KG1 (cell line): ENCODE measurements at regions not wholly inside any gene's neighbourhood (a gene's known extent, or its start where the extent isn't known, plus 50 kb on each side); places are given as distances from the start of the nearest gene placed in this dataset.

Source experiments
- DNase-seq: peaks from one replicate; lab custom pipeline; 2025; lab: John Stamatoyannopoulos, UW

GRCh38 chr6:81814370-81815076 is 62.0 kb upstream of the TENT5A start:
- no peak for DNase-seq

GRCh38 chr6:81813305-81813704 is 60.8 kb upstream of the TENT5A start:
- DNase-seq: no peak

- peak; percentile 42 for DNase-seq
Observed at GRCh38 chr6:81812401-81812800, 59.9 kb upstream of the TENT5A start.

- DNase-seq: peak; percentile 58
Observed at GRCh38 chr6:81808851-81809570, 56.5 kb upstream of the TENT5A start.

- DNase-seq: no peak
Observed at GRCh38 chr6:81806793-81807565, 54.5 kb upstream of the TENT5A start.

DNA sequence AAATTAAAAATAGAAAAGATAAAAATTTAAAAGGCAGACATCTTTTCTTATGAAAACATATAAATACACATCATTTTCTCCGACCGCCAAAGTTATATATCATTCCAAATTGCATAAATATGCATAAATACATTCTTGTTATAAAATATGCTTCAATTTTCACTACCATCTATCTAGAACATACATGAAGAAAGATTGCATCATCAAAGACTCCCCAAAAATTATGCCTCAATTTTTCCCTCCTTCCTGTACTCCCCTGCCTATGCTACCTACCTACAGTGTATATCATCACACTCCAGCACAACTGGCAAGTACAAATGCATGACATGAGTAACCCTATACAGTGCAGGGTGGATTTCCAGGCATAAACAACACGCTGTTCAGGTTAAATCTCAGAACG is 49.9 kb upstream of the TENT5A start:
- no peak for DNase-seq
